Coronary artery (tissue), 2 donors: ENCODE measurements at regions not wholly inside any gene's neighbourhood (a gene's known extent, or its start where the extent isn't known, plus 50 kb on each side); places are given as distances from the start of the nearest gene placed in this dataset.
"Not testable (repeated sequence)": the region's sequence is repeated elsewhere in the genome, so short reads cannot be mapped to it uniquely, and the experiment has no call there.

ENCODE experiments used
- DNase-seq: peaks from one replicate; pipeline ENCODE4 v3.0.0-alpha.2; 2017; ENCODE audit warnings: low spot score
- H3K27ac ChIP-seq, 2 donors: fragments of 200-600 bp; sonication (generic); one replicate each; pipeline ENCODE4 v1.5.1; 2016 to 2019
- H3K4me3 ChIP-seq: fragments of 200-600 bp; sonication (generic); 2 replicates; pipeline ENCODE4 v1.5.1; 2016; ENCODE audit warnings: mild to moderate bottlenecking, moderate library complexity
- CTCF ChIP-seq: fragments of 200-600 bp; sonication (generic); IDR thresholded peaks from one replicate; pipeline ENCODE4 v1.5.1; 2019; ENCODE audit warnings: antibody characterized with exemption

GRCh38 chr21:13969002-13969401 is 241.8 kb downstream of the LIPI start:
- H3K4me3 ChIP-seq, H3K27ac ChIP-seq, DNase-seq: not testable (repeated sequence)

GRCh38 chr21:13963259-13963658 is 247.5 kb downstream of the LIPI start:
- not testable (repeated sequence) for H3K4me3 ChIP-seq, DNase-seq, H3K27ac ChIP-seq

- Histone ChIP-seq H3K27ac (no peak overlapping the region), H3K4me3 (no peak overlapping the region)
- no peak for DNase-seq
- no peak for TF ChIP-seq CTCF
Observed at GRCh38 chr21:13937236-13937635, 273.5 kb downstream of the LIPI start.

GRCh38 chr21:13936033-13936937 is 274.5 kb downstream of the LIPI start:
- H3K27ac ChIP-seq, H3K4me3 ChIP-seq, DNase-seq: not testable (repeated sequence)

- not testable (repeated sequence) for H3K27ac ChIP-seq, DNase-seq, H3K4me3 ChIP-seq
Observed at GRCh38 chr21:13935396-13936032, 275.2 kb downstream of the LIPI start.

- not testable (repeated sequence) for H3K27ac ChIP-seq, H3K4me3 ChIP-seq, DNase-seq
Observed at GRCh38 chr21:13934887-13935342, 275.8 kb downstream of the LIPI start.

GRCh38 chr21:13923175-13923574 is 287.6 kb downstream of the LIPI start:
- not testable (repeated sequence) for H3K27ac ChIP-seq, DNase-seq, H3K4me3 ChIP-seq

- not testable (repeated sequence) for H3K27ac ChIP-seq, DNase-seq, H3K4me3 ChIP-seq
Observed at GRCh38 chr21:13921455-13921854, 289.3 kb downstream of the LIPI start.

GRCh38 chr21:13907385-13907784 is 297.8 kb downstream of the POTED start:
- not testable (repeated sequence) for H3K4me3 ChIP-seq, H3K27ac ChIP-seq, DNase-seq

- DNase-seq, H3K27ac ChIP-seq, H3K4me3 ChIP-seq: not testable (repeated sequence)
Observed at GRCh38 chr21:13896596-13897247, 287.1 kb downstream of the POTED start.

GRCh38 chr21:13893617-13894016 is 284.0 kb downstream of the POTED start:
- DNase-seq, result not testable (repeated sequence)

GRCh38 chr21:13893025-13893424 is 283.4 kb downstream of the POTED start:
- not testable (repeated sequence) for H3K4me3 ChIP-seq, H3K27ac ChIP-seq, DNase-seq

More at GRCh38 chr21:13893617-13894016, 284.0 kb downstream of the POTED start:
- H3K27ac ChIP-seq, H3K4me3 ChIP-seq: not testable (repeated sequence)

- not testable (repeated sequence) for DNase-seq, H3K27ac ChIP-seq, H3K4me3 ChIP-seq
Observed at GRCh38 chr21:13892146-13892751, 282.7 kb downstream of the POTED start.

- H3K27ac ChIP-seq, H3K4me3 ChIP-seq, DNase-seq: not testable (repeated sequence)
Observed at GRCh38 chr21:13889176-13889575, 279.6 kb downstream of the POTED start.

GRCh38 chr21:13883641-13884395 is 274.2 kb downstream of the POTED start:
- H3K27ac ChIP-seq, DNase-seq, H3K4me3 ChIP-seq: not testable (repeated sequence)

- DNase-seq, H3K4me3 ChIP-seq, H3K27ac ChIP-seq: not testable (repeated sequence)
Observed at GRCh38 chr21:13877503-13877902, 267.9 kb downstream of the POTED start.

- H3K4me3 ChIP-seq, H3K27ac ChIP-seq, DNase-seq: not testable (repeated sequence)
Observed at GRCh38 chr21:13876999-13877398, 267.4 kb downstream of the POTED start.
